GM18505 (cell line): ENCODE measurements at regions not wholly inside any gene's neighbourhood (a gene's known extent, or its start where the extent isn't known, plus 50 kb on each side); places are given as distances from the start of the nearest gene placed in this dataset.

ENCODE experiments used
- ATAC-seq: cut with Tn5 transposase; IDR thresholded peaks from one replicate; pipeline ENCODE4 v1.9.1; 2021; ENCODE audit not compliant: unreplicated experiment
- POLR2A ChIP-seq: IDR thresholded peaks from 4 replicates; pipeline ENCODE4 v1.6.1; 2011; ENCODE audit warnings: borderline replicate concordance; ENCODE audit not compliant: insufficient read depth, insufficient read length; ENCODE audit errors: extremely low read depth

DNA sequence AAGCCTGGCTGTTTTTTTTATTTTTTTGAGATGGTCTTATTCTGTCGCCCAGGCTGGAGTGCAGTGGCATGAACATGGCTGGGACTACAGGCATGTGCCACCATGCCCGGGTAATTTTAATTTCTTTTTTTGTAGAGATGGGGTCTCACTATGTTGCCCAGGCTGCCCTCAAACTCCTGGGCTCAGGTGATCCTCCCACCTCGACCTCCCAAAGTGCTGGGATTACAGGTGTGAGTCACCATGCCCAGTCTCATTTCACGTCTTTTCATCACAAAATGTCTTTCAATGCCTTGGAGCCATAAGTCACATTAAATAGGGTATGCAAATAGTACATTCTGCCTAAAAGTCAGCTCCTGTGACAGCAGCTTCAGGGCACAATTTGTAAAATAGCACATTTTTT, 52.8 kb downstream of the SOX2 start:
- TF ChIP-seq POLR2A, result no peak
- no peak for ATAC-seq

DNA sequence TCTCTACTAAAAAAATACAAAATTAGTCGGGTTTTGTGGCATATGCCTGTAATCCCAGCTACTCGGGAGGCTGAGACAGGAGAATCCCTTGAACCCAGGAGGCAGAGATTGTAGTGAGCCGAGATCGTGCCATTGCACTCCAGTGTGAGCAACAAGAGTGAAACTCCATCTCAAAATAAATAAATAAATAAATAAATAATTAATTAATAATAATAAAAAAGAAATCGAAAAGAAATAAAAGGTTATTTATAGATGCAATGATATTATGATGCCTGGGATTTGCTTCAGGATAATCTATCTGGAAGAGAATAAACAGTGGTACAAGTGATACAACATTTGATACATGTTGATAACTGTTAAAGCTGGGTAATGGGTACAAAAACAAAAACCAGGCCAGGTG, 58.6 kb downstream of the SOX2 start:
- TF ChIP-seq POLR2A, result no peak
- ATAC-seq, result no peak

DNA sequence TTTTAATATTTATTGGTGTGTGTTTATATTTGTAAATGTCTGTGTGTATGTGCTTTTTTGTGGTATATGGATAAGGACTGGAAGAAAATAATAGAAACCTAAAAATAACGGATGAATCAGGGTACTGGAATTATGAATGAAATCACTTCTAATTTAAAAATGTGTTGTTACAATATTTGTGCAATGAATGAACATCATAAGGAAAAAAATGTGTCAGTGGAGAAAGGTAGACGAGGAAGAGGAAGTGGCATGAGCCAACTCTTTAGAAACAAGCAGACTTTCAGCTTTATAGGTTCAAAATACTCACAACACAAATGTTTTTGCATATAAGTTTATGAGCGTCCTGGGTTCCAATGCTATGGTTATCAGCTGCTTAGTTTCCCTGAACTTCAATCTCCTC, 59.4 kb downstream of the SOX2 start:
- no peak for ATAC-seq
- TF ChIP-seq POLR2A, result no peak

DNA sequence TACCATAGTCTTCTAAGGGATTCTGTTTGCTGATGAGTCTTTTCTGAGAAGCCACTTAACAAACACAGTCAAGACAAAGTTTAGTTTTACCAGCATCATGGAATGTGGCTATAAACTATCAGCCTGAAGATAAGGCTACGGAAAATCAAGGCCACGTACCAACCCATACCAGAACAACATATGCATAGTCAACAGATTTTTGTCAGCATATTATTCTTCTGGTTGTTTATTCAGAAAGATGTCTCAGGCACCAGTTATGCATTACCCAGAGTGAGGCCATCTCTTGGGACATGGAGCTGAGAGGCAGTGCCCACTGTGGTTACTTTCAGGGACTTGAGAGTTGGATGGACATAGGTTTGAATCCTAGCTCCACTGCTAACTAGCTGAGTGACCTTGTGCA, 60.4 kb downstream of the SOX2 start:
- no peak for ATAC-seq

DNA sequence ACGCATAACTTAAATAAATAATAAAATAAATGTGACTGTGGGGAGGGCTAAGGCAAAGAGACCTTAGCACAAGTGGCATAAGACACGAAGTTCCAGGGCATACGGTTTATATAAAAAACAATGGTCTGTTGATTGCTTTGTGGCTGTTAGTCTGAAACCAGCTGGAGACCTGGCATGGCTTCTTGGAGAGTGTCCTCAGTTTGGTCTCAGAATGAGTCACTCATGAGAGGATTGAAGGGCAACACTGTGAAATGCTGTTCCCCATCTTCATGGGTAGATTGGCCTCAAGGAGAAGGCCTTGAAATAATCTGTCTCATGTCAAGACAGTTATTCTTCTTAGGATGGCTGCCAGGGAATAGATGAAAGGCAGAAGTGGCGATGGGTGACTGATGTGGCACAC, 62.2 kb downstream of the SOX2 start:
- no peak for ATAC-seq
- no peak for TF ChIP-seq POLR2A

More for the DNA sequence above, 60.4 kb downstream of the SOX2 start:
- TF ChIP-seq POLR2A, result no peak

DNA sequence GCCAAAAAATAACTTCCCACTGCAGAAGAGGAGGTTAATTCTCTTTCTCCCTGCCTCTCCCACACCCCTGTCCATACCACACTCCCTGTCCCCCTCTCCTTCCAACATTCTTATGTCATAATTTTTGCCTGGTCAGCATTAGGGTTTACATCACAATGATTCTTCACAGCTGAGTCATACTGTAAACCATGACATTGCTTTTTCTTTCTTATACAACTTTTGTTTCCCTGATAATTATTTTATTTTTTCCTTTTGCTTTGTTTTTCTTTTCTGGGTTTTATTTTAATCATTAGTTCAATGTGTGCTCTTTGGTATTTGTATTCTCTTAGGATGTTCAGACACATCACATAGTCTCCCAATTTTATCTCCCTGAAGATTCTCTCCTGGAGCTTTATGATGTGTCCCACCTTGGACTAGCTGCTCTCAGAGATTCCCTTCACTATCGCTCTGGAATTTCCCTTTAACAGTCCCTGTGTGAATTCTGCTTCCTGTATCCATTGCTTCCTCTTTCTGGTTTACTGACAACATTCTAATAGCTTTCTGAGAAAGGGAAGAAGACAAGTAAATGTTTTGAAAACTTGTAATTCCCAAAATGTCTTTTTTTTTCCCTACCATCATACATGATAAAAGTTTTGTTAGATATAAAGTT, 70.7 kb downstream of the SOX2 start:
- ATAC-seq, result no peak
- TF ChIP-seq POLR2A, result no peak

DNA sequence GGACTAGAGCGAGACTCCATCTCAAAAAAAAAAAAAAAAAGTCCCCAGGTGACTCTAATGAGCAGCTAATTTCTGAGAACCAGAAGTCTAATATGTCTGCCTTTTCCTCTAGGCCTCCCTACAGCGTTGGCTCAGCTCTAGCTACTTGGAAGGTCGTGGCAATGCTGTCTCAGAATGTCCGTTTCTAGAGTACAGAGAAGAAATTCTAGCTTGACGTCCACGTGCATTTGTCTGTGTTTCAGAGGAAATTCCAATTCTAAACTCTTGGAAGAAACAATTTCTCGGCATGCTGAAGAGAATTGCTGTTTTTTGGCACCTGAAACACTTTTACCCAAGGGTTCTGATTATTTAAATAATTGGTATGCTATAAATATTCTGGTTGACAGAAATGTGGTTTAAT, 78.8 kb downstream of the SOX2 start:
- no peak for ATAC-seq
- no peak for TF ChIP-seq POLR2A

DNA sequence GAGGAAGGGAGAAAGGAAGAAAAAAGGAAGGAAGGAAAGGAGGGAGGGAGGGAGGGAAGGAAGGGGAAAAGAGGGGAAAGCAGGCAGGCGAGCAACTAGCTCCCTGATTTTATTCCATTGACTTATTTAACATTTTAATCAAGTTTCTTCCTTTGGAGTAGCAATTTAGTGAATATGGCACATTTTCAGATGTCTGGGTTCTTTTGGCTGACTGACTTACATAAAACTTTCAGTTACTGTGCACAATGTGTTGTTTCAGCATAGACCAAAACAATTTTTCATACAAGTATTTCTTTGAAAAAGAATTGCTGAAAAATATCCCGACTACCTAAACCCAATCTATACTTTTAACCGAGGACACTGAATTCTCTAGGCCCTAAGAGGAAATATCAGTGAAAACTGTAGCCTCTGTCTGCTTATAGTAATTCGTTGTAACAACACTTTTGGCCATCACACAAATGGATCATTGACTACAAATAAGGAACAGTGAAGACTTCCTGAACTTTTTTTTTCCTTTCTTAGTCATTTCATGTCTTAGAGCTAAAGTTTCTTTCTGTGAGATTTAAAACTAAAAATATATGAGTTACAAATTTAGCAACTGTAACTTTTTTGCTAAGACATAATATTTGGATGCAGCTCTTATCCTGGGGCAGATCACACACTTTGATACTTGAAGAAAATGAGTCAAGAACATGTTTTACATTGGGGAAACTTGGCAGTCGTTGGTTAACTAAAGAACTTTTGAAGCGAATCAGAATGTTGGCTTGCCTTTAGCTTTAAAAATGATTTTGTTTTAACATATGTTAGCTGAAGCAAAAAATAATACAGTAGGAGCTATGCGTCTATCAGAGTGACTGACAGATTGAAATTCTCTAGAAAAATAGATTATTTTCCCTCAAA, 79.6 kb downstream of the SOX2 start:
- ATAC-seq, result no peak
- TF ChIP-seq POLR2A, result no peak

DNA sequence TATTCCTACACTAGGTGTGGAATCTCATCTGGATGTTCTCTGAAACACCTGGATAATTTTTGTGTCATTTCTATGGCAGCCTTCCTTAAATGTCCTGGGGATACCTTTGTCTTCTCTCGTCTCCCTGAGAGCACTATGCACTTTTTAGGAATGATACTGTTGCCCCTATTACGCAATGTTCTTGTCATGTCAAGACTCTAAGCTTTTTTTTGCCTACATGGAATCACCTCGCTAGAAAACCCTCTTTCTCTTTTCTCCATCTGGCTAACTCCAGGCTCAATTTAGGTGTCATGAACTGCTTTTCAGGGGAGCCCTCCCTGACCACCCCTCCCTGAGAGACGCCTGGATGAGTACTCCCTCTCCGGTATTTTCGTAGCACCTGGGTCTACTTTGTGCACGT, 81.3 kb downstream of the SOX2 start:
- no peak for ATAC-seq
- no peak for TF ChIP-seq POLR2A

DNA sequence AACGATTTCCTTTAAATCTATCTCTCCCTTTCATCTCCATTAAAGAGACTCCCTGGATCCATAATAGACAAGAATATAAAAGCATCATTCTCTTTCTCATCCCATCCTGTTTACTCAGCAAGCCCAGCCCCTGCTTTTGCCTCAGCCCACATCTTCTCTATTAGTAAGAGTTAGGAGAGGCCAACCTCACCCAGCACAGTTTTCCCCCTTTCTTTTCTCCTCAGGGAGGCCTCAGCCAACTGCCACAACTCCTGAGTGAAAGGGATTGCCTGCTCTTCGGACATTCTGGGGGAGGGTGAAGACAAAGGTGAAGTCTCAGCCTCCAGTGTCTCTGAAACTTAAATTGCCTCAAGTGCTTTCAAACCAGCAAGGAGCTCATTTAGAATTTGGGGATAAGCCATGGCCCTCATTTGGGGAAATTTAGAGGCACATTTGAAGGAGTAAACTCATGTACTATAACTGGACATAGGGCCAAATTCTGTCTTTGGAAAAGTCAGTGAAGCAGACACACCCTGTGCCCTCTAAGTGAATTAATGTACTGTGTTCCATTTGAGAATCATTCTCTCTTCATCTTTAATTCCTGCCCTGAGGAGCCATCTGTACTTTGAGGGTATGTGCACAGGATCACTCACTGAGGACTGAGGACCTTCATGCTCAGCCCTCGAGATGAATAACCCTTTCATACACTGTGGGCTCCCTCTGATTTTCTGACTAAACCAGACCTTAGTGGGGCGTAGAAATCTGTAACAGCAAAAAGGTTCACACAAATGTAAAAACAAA, 82.5 kb downstream of the SOX2 start:
- ATAC-seq, result no peak
- no peak for TF ChIP-seq POLR2A

DNA sequence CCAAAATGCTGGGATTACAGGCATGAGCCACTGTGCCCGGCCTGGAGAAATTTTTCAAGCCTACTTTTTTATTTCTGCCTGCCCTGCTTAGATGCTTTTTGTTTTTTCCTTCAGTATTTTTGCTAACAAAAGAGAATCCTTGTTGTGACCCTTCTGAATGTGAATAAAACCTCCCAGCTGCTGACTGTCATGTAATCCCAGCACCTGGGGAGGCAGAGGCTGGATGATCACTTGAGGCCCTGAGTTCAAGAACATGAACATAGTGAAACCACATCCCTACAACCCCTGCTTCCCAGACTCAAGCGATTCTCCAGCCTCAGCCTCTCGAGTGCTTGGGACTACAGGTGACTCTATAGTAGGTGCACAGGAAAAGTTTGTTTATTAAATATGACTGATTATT, 84.9 kb downstream of the SOX2 start:
- no peak for ATAC-seq

DNA sequence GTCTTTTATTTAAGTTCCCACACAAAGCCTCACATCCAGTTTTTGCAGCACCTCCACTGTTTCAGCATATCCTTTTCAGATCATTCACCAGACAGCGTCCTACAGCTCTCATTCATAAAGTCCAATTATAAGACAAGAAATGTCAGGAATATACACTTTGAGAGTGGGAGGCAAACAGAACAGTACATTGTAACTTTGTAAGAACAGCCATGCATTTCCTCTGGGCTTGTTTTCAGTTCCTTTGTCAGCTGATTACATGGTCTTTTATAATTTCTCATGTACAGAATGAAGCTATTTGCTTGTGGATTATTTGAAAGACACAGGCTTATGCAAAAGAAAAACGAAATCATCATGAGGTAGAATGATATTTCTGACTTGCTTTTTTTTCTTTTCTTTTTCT, 85.7 kb downstream of the SOX2 start:
- no peak for TF ChIP-seq POLR2A
- ATAC-seq, result no peak

More for the DNA sequence above, 84.9 kb downstream of the SOX2 start:
- no peak for TF ChIP-seq POLR2A

DNA sequence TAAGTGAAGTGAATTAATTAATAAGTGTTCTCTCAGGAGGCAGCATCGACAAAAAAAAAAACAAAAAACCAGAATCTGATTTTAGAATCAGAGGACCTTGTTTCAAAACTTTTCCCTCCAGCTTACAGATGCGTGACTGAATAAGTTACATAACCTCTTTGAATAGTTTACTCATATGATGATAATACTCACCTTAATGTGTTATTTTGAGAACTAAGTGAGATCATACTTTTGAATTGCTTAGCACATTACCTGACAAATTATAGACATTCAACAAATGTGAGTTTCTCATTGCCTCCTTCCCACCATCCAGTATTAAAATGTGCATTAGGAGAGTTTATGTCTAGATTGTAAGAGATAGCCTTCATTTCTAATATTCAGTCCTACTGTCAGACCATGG, 94.0 kb downstream of the SOX2 start:
- TF ChIP-seq POLR2A, result no peak

More for the DNA sequence above, 94.0 kb downstream of the SOX2 start:
- ATAC-seq, result no peak
